Heart left ventricle (tissue), 16 donors: ENCODE measurements at regions not wholly inside any gene's neighbourhood (a gene's known extent, or its start where the extent isn't known, plus 50 kb on each side); places are given as distances from the start of the nearest gene placed in this dataset.
A peak's percentile ranks its signal among the peaks of the same experiment; 100 is the strongest.

Source experiments
- ATAC-seq, 4 donors: fragments of 200-7000 bp; cut with Tn5 transposase; one replicate each; pipeline ENCODE4 v1.9.1; 2020 to 2022; ENCODE audit warnings: moderate library complexity in 4 of 4, mild to moderate bottlenecking in 3 of 4, moderate number of reproducible peaks in 1 of 4
- DNase-seq, 5 donors: peaks; one replicate each; pipeline ENCODE4 v3.0.0-alpha.2; 2020
- H3K27ac ChIP-seq, 12 donors: fragments of 200-600 bp; sonication (generic) in 4 of 12; one replicate each; pipeline versions ENCODE4 v1.5.0 to v1.8.0; 2016 to 2022; ENCODE audit warnings: mild to moderate bottlenecking in 2 of 12
- H3K27me3 ChIP-seq, 9 donors: fragments of 200-600 bp; sonication (generic) in 2 of 9; one replicate each; pipeline versions ENCODE4 v1.5.1 to v1.8.0; 2016 to 2022; ENCODE audit warnings: mild to moderate bottlenecking in 3 of 9
- H3K36me3 ChIP-seq, 9 donors: fragments of 200-600 bp; sonication (generic) in 2 of 9; one replicate each; pipeline versions ENCODE4 v1.5.0 to v1.8.0; 2018 to 2022; ENCODE audit warnings: mild to moderate bottlenecking in 2 of 9
- H3K4me1 ChIP-seq, 12 donors: fragments of 200-600 bp; sonication (generic) in 4 of 12; one replicate each; pipeline versions ENCODE4 v1.5.0 to v1.8.0; 2016 to 2022; ENCODE audit warnings: mild to moderate bottlenecking in 3 of 12
- H3K4me3 ChIP-seq, 12 donors: fragments of 200-600 bp; sonication (generic) in 4 of 12; one replicate each; pipeline versions ENCODE4 v1.5.0 to v1.8.0; 2017 to 2022; ENCODE audit warnings: mild to moderate bottlenecking in 9 of 12, moderate library complexity in 4 of 12
- H3K9me3 ChIP-seq, 12 donors: fragments of 200-600 bp; sonication (generic) in 4 of 12; one replicate each; pipeline versions ENCODE4 v1.5.0 to v1.8.0; 2016 to 2022; ENCODE audit warnings: mild to moderate bottlenecking in 1 of 12
- CTCF ChIP-seq, 12 donors: fragments of 200-600 bp; sonication (generic) in 4 of 12; IDR thresholded peaks; one replicate each; pipeline versions ENCODE4 v1.5.0 to v1.8.0; 2018 to 2022; ENCODE audit warnings: antibody characterized with exemption in 12 of 12, mild to moderate bottlenecking in 5 of 12
- POLR2A ChIP-seq, 2 donors: fragments of 450-650 bp; IDR thresholded peaks; one replicate each; pipeline ENCODE4 v1.6.1; 2017; ENCODE audit warnings: antibody characterized with exemption in 2 of 2, mild to moderate bottlenecking in 2 of 2, moderate library complexity in 2 of 2
- WGBS, 4 donors: extraction: QIAGEN DNeasy Blood & Tissue Kit in 2 of 4; methylation state at CpG; one replicate each; pipeline versions ENCODE4 v1.1.5 to v1.1.7; 2013 to 2018; 5-methylcytosine and 5-hydroxymethylcytosine counted together
- intact Hi-C, 10 donors: fragments of 100-400 bp; cut with DNase I; formaldehyde crosslinking; loops; one replicate each; pipeline versions ENCODE4 v1.11.1 to v1.14.2; 2022
- donor health status: ischemic (EF 13 %, LVEDD 7.1; RV severe dilation, severe dysfunction).
- donor health status: healthy with polysubstance abuse.
- donor health status: DM: no; HTN: yes; CAD: no.
- donor health status: DM: no; HTN: no; CAD: no.
- donor health status: ischemic (EF 25% LVEDD 6.9; RV normal size, moderate dysfunction).
- donor health status: ischemic (EF 25% LVEDD 5.7; RV mildly dilated, moderate dysfunction).
- donor health status: healthy.
- donor health status: DM: yes; HTN: yes; CAD: no.
- donor health status: ischemic (EF 35%, LVEDD 5.7; RV mildly dilated, moderate dysfunction).
- donor health status: nonischemic (EF 11% LVEDD 7.7; RV severe dilation, severe dysfunction).
- donor health status: DM: yes; HTN: yes; CAD: no.
- donor health status: PGD.
- donor health status: ischemic (EF 29% LVEDD 5.4; RV normal size, mild dysfunction).
- donor health status: nonischemic (EF 23%, LVEDD 6.1; RV moderate dilation, normal function).

DNA sequence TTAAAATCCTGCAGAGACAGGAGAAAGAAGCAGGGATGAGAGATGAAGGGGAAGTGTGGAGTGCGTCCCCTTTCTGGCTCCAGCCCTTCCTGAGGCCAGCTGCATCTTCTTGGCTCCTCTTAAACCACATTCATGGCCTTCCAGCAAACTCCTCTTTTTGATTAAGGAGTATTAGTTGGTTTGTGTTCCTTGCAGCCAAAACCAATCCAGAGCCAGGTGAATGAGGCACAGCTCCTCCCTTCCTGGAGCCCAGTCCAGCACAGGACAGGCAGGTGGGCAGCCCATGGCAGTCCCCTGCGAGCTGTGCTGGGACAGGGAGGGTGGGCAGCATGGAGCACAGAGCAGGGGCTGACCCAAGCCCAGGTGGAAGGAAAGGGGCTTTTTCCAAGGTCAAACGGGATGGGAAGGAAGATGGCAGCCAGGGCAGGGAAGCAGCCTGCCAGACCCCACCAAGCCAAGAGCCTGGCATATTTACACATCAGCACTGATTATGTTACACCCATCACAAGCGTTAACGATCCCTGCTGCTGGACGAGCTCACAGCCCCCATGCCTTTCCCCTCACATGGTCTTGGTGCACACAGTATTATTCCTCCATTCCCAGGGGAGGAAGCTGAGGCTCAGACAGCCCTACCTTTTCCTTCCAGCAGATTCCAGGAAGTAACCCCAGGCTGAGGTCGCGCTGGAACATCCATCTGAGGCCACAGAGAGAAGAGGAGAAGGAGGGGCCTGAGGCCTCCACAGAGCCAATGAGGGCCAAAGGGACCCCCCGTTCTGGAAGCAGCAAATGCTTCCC, 175.6 kb downstream of the SMAD6 start:
- TF ChIP-seq CTCF (IDR thresholded peaks at IDR 0.05) (no peak), POLR2A (IDR thresholded peaks at IDR 0.05) (no peak)
- intact Hi-C loops, result no loop called here
- Histone ChIP-seq H3K27ac (peak overlapping the region; percentile 37 to 89 (median 80)), H3K9me3 (no peaks in the 10 kb centered on the region), H3K36me3 (no peaks in the 10 kb centered on the region), H3K4me3 (no peak overlapping the region), H3K4me1 (peaks cover 4 to 66% (median 49%) of the 10 kb centered on the region in 12 donors), H3K27me3 (no peaks in the 10 kb centered on the region)
- peak; percentile 41 to 88 (median 49) for ATAC-seq
- peak; percentile 65 to 73 (median 70) for DNase-seq
- WGBS, 4 donors, result 29 to 43% (median 38%) methylated on average over 9 of the region's 9 CpGs

- peaks cover 4 to 77% (median 58%) of the 10 kb centered on the region in 12 donors for H3K4me1 ChIP-seq
- peak overlapping the region in 10 of 12 donors; percentile 50 to 89 (median 82) for H3K27ac ChIP-seq
- DNase-seq, result peak in 4 of 5 donors; percentile 31 to 70 (median 56)
These were observed 176.7 kb downstream of the SMAD6 start for GRCh38 chr15:66878761-66879160.

GRCh38 chr15:66879531-66880368, 177.7 kb downstream of the SMAD6 start:
- peak in 2 of 5 donors; percentile 17 to 47 for DNase-seq
- 81 to 95% (median 87%) methylated on average over 7 to 8 of the region's 8 CpGs for WGBS, 4 donors

More at GRCh38 chr15:66878761-66879160, 176.7 kb downstream of the SMAD6 start:
- Histone ChIP-seq H3K27me3 (no peaks in the 10 kb centered on the region), H3K36me3 (no peaks in the 10 kb centered on the region), H3K9me3 (no peaks in the 10 kb centered on the region), H3K4me3 (no peak overlapping the region)
- intact Hi-C loops, result no loop called here
- TF ChIP-seq CTCF (IDR thresholded peaks at IDR 0.05) (no peak), POLR2A (IDR thresholded peaks at IDR 0.05) (no peak)
- no peak for ATAC-seq
- WGBS, 4 donors, result 49 to 86% (median 64%) methylated on average over 4 of the region's 4 CpGs

More at GRCh38 chr15:66879531-66880368, 177.7 kb downstream of the SMAD6 start:
- Histone ChIP-seq H3K36me3 (no peaks in the 10 kb centered on the region), H3K4me1 (peaks cover 6 to 87% (median 67%) of the 10 kb centered on the region in 12 donors), H3K4me3 (no peak overlapping the region), H3K9me3 (no peaks in the 10 kb centered on the region), H3K27ac (peak overlapping the region in 6 of 12 donors; percentile 9 to 88 (median 80)), H3K27me3 (no peaks in the 10 kb centered on the region)
- TF ChIP-seq CTCF (IDR thresholded peaks at IDR 0.05), result no peak
- no peak for TF ChIP-seq POLR2A (IDR thresholded peaks at IDR 0.05)
- no peak for ATAC-seq
- intact Hi-C loops, result no loop called here
